A549 (cell line): ENCODE measurements at regions not wholly inside any gene's neighbourhood (a gene's known extent, or its start where the extent isn't known, plus 50 kb on each side); places are given as distances from the start of the nearest gene placed in this dataset.

Source experiments
- ATAC-seq, 2 experiments: fragments of 200-7000 bp in 1 of 2; fragments of >200 bp in 1 of 2; cut with Nextera tagmentation in 1 of 2; cut with Tn5 transposase in 1 of 2; 3 replicates each; pipeline versions ENCODE4 v1.8.0 to v1.9.1; 2018 to 2020; ENCODE audit warnings: mild to moderate bottlenecking in 1 of 2, moderate library complexity in 1 of 2
- CTCF ChIA-PET: fragments of 300-600 bp; sonication (Branson Sonifier 250); formaldehyde crosslinking; extraction: SDS; loops from one replicate; lab custom pipeline; 2021; ENCODE audit warnings: antibody characterized with exemption, inconsistent platforms; lab: Yijun Ruan, JAX
- POLR2A ChIA-PET: fragments of 350-600 bp; formaldehyde crosslinking; extraction: SDS; loops from one replicate; lab custom pipeline; 2021; ENCODE audit warnings: antibody characterized with exemption, inconsistent platforms; lab: Yijun Ruan, JAX
- DNase-seq, 2 experiments: peaks; one replicate each; pipeline versions ENCODE4 v3.0.0 to v3.0.0-alpha.2; 2011 to 2016; ENCODE audit warnings: low read depth in 1 of 2, low spot score in 1 of 2
- FAIRE-seq: peaks from 2 replicates; lab custom pipeline; 2011; peaks lifted over from hg19 to GRCh38; lab: Jason Lieb, UNC
- H3K27ac ChIP-seq, 2 experiments: fragments of >200 bp; sonication (Bioruptor Twin); formaldehyde crosslinking; 3 replicates each; pipeline ENCODE4 v1.5.1; 2016 to 2017
- H3K4me1 ChIP-seq: fragments of >200 bp; sonication (Bioruptor Twin); formaldehyde crosslinking; 3 replicates; pipeline ENCODE4 v1.6.1; 2016
- H3K4me2 ChIP-seq: fragments of >200 bp; sonication (Bioruptor Twin); formaldehyde crosslinking; 3 replicates; pipeline ENCODE4 v1.6.1; 2016
- H3K4me3 ChIP-seq: fragments of >200 bp; sonication (Bioruptor Twin); formaldehyde crosslinking; 3 replicates; pipeline ENCODE4 v1.5.1; 2016
- H3K9me3 ChIP-seq: fragments of >200 bp; sonication (Bioruptor Twin); formaldehyde crosslinking; 3 replicates; pipeline ENCODE4 v1.6.1; 2016
- BHLHE40 ChIP-seq: IDR thresholded peaks from 2 replicates; pipeline ENCODE4 v1.6.1; 2012; ENCODE audit warnings: low read depth, low read length, inconsistent platforms
- CEBPB ChIP-seq, 2 experiments: fragments of >200 bp in 1 of 2; sonication (Bioruptor Twin) in 1 of 2; formaldehyde crosslinking in 1 of 2; IDR thresholded peaks; 2 replicates each; pipeline ENCODE4 v1.6.1; 2012 to 2016
- CHD4 ChIP-seq: fragments of 200-600 bp; sonication (generic); IDR thresholded peaks from 2 replicates; pipeline ENCODE4 v1.6.1; 2016; ENCODE audit warnings: antibody characterized with exemption, mild to moderate bottlenecking, borderline replicate concordance
- E2F6 ChIP-seq: IDR thresholded peaks from 2 replicates; pipeline ENCODE4 v1.6.1; 2012; ENCODE audit warnings: low read depth, borderline replicate concordance
- ELK1 ChIP-seq: fragments of 150-350 bp; IDR thresholded peaks from 2 replicates; pipeline ENCODE4 v1.6.1; 2014; ENCODE audit warnings: low read depth, mild to moderate bottlenecking, low read length
- EP300 ChIP-seq, 2 experiments: fragments of >200 bp; sonication (Bioruptor Twin); formaldehyde crosslinking; IDR thresholded peaks; 2 replicates in 1 of 2; 3 replicates in 1 of 2; pipeline ENCODE4 v1.6.1; 2016 to 2017
- ESRRA ChIP-seq: fragments of 150-350 bp; IDR thresholded peaks from 2 replicates; pipeline ENCODE4 v1.6.1; 2014; ENCODE audit warnings: mild to moderate bottlenecking, low read length, borderline replicate concordance
- FOSB ChIP-seq: fragments of 250-450 bp; sonication (Bioruptor Pico); IDR thresholded peaks from 2 replicates; pipeline ENCODE4 v1.5.0; 2020; ENCODE audit warnings: mild to moderate bottlenecking, moderate library complexity
- FOSL2 ChIP-seq, 2 experiments: fragments of 450-650 bp in 1 of 2; fragments of >200 bp in 1 of 2; sonication (Bioruptor Twin) in 1 of 2; formaldehyde crosslinking; IDR thresholded peaks; 2 replicates each; pipeline versions ENCODE4 v1.5.0 to v1.6.1; 2016 to 2020; ENCODE audit warnings: mild to moderate bottlenecking in 1 of 2, moderate library complexity in 1 of 2
- FOXS1 ChIP-seq: fragments of 250-450 bp; sonication (Bioruptor Pico); IDR thresholded peaks from 2 replicates; pipeline ENCODE4 v1.5.0; 2020; ENCODE audit warnings: mild to moderate bottlenecking, moderate library complexity
- HOXB13 ChIP-seq: fragments of 250-450 bp; sonication (Bioruptor Pico); IDR thresholded peaks from 2 replicates; pipeline ENCODE4 v1.5.0; 2020; ENCODE audit warnings: low read depth, mild to moderate bottlenecking, moderate library complexity
- HOXB5 ChIP-seq: fragments of 250-450 bp; sonication (Bioruptor Pico); IDR thresholded peaks from 2 replicates; pipeline ENCODE4 v1.5.0; 2020; ENCODE audit warnings: mild to moderate bottlenecking, moderate library complexity
- KDM1A ChIP-seq: fragments of 200-600 bp; sonication (generic); IDR thresholded peaks from 2 replicates; pipeline ENCODE4 v1.6.1; 2016; ENCODE audit warnings: low read depth, mild to moderate bottlenecking
- KDM5A ChIP-seq: fragments of 200-600 bp; sonication (generic); IDR thresholded peaks from 2 replicates; pipeline ENCODE4 v1.6.1; 2016; ENCODE audit warnings: antibody characterized with exemption, mild to moderate bottlenecking
- MAZ ChIP-seq: fragments of 150-350 bp; IDR thresholded peaks from 2 replicates; pipeline ENCODE4 v1.6.1; 2014; ENCODE audit warnings: antibody characterized with exemption, low read depth, low read length, borderline replicate concordance
- MYC ChIP-seq: IDR thresholded peaks from 2 replicates; pipeline ENCODE4 v1.6.1; 2012; ENCODE audit warnings: mild to moderate bottlenecking, inconsistent platforms, low read length, improper control_type of control experiment, borderline replicate concordance
- PBX3 ChIP-seq: IDR thresholded peaks from 2 replicates; pipeline ENCODE4 v1.6.1; 2012
- POLR2AphosphoS2 ChIP-seq: conservative IDR thresholded peaks from 2 replicates; pipeline ENCODE4 v1.6.1; 2012; ENCODE audit warnings: low read length, improper control_type of control experiment, inconsistent platforms
- RARB ChIP-seq: fragments of 250-450 bp; sonication (Bioruptor Pico); IDR thresholded peaks from 2 replicates; pipeline ENCODE4 v1.8.0; 2021; ENCODE audit warnings: mild to moderate bottlenecking, moderate library complexity
- RCOR1 ChIP-seq: fragments of 150-350 bp; IDR thresholded peaks from 2 replicates; pipeline ENCODE4 v1.6.1; 2014; ENCODE audit warnings: antibody characterized with exemption, low read length, low read depth
- SMC3 ChIP-seq: fragments of >200 bp; sonication (Bioruptor Twin); formaldehyde crosslinking; IDR thresholded peaks from 3 replicates; pipeline ENCODE4 v1.6.1; 2018; ENCODE audit warnings: inconsistent platforms
- SREBF2 ChIP-seq: fragments of 450-650 bp; IDR thresholded peaks from 2 replicates; pipeline ENCODE4 v1.6.1; 2014; ENCODE audit warnings: mild to moderate bottlenecking, moderate library complexity
- TP53 ChIP-seq: fragments of 250-450 bp; sonication (Bioruptor Pico); IDR thresholded peaks from 2 replicates; pipeline ENCODE4 v1.5.0; 2021; ENCODE audit warnings: mild to moderate bottlenecking, moderate library complexity
- USF2 ChIP-seq: fragments of 450-650 bp; IDR thresholded peaks from 2 replicates; pipeline ENCODE4 v1.6.1; 2014; ENCODE audit warnings: antibody characterized with exemption
- ZC3H11A ChIP-seq: fragments of 450-650 bp; IDR thresholded peaks from 2 replicates; pipeline ENCODE4 v1.6.1; 2014; ENCODE audit warnings: antibody characterized with exemption, mild to moderate bottlenecking
- ZNF302 ChIP-seq: fragments of 250-450 bp; sonication (Bioruptor Pico); IDR thresholded peaks from 2 replicates; pipeline ENCODE4 v1.9.0; 2021; ENCODE audit warnings: inconsistent platforms, mild to moderate bottlenecking, moderate library complexity
- ZSCAN20 ChIP-seq: fragments of 250-450 bp; sonication (Bioruptor Pico); IDR thresholded peaks from 2 replicates; pipeline ENCODE4 v1.8.0; 2022; ENCODE audit warnings: mild to moderate bottlenecking, moderate library complexity
- WGBS: methylation state at CpG from one replicate; pipeline ENCODE4 v1.1.6; 2017; ENCODE audit errors: missing lambda C conversion rate; 5-methylcytosine and 5-hydroxymethylcytosine counted together

GRCh38 chr1:118271883-118272282 lies 86.9 kb upstream of the SPAG17 start (continued):
- TF ChIP-seq MAZ (no peak), POLR2AphosphoS2 (no peak)

- ChIA-PET POLR2A (no interaction called here), CTCF (no interaction called here)
- no peaks in the 10 kb centered on the region for H3K4me1 ChIP-seq
- no peak for TF ChIP-seq ELK1
- TF ChIP-seq HOXB5 (CRISPR knock-in tag), result no peak
- TF ChIP-seq EP300 (IDR thresholded peaks at IDR 0.05), result no peak
- no peak for TF ChIP-seq HOXB13 (CRISPR knock-in tag)
- no peak for TF ChIP-seq FOSB (CRISPR knock-in tag)
- no peak for TF ChIP-seq PBX3
- no peak for TF ChIP-seq E2F6
- no peak for ATAC-seq
- no peak overlapping the region for H3K4me3 ChIP-seq
- no peak for FAIRE-seq
- H3K9me3 ChIP-seq, result no peaks in the 10 kb centered on the region
- H3K27ac ChIP-seq, result no peak overlapping the region
- no peak overlapping the region for H3K4me2 ChIP-seq
- WGBS, result 38% methylated on average over 2 of the region's 2 CpGs
- no peak for DNase-seq
Observed at GRCh38 chr1:118269598-118269997, 84.6 kb upstream of the SPAG17 start.

DNA sequence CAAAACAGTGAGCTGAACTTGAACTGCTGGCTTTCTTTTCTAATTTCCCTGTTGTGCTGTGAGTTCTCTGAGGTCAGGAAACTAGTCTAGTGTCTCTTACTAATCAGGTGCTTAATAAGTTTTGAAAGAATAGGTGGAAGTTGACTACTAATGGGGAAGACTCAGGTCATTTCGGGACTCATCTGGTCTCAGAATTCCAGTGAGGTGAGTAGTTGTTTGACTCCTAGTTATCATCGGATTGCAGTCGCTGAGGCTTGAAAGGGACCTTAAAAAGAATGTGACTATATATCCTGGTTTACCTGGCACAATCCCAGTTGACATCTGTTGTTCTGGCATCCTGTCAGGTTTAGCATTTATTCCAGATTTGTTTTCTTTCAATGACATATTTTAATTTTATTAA lies 81.4 kb upstream of the SPAG17 start:
- no peak overlapping the region for H3K27ac ChIP-seq
- H3K4me3 ChIP-seq, result no peak overlapping the region
- H3K4me2 ChIP-seq, result no peak overlapping the region
- DNase-seq (no peak), FAIRE-seq (no peak), ATAC-seq (no peak)
- CTCF ChIA-PET, result no interaction called here
- POLR2A ChIA-PET, result no interaction called here
- 5% methylated on average over 3 of the region's 3 CpGs for WGBS
- TF ChIP-seq HOXB13 (CRISPR knock-in tag), result no peak
- no peak for TF ChIP-seq KDM5A
- TF ChIP-seq RCOR1, result no peak
- TF ChIP-seq FOXS1, result no peak
- no peak for TF ChIP-seq CHD4
- TF ChIP-seq FOSL2 (IDR thresholded peaks at IDR 0.05), result no peak
- TF ChIP-seq FOSL2 (CRISPR knock-in tag; IDR thresholded peaks at IDR 0.05), result no peak
- TF ChIP-seq, all 56 proteins: peak for 0
- H3K9me3 ChIP-seq, result no peaks in the 10 kb centered on the region
- H3K4me1 ChIP-seq, result no peaks in the 10 kb centered on the region

DNA sequence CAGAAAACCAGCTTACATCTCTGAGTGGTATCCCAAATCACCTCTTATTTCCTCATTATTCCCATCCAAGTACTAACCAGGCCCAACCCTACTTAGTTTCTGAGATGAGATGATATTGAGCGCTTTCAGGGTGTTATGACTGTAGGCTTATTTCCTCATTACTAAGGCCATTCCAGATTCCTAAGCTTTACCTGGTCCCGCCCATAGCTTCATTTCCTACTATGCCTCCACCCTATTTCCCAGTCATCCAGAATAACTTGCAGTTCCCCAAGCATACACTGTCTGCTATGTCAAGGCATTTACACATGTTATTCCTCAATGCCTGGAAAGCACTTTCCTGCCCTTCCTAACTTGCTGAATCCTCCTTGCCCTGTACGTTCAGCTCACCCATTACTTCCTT lies 79.3 kb upstream of the SPAG17 start:
- DNase-seq (no peak), ATAC-seq (no peak), FAIRE-seq (no peak)
- CTCF ChIA-PET, result interaction anchor here (0.6 kb wide), 1 partner anchor 17 kb away, joined by 3 read pairs; no protein-coding TSS in a partner anchor
- WGBS, result 0% methylated on average over 3 of the region's 3 CpGs
- POLR2A ChIA-PET, result no interaction called here
- Histone ChIP-seq H3K9me3 (no peaks in the 10 kb centered on the region), H3K4me3 (no peak overlapping the region), H3K27ac (no peak overlapping the region), H3K4me2 (no peak overlapping the region), H3K4me1 (no peaks in the 10 kb centered on the region)
- TF ChIP-seq HOXB13 (CRISPR knock-in tag) (no peak), ZNF302 (CRISPR knock-in tag) (no peak), SREBF2 (no peak), HOXB5 (CRISPR knock-in tag) (no peak), RARB (CRISPR knock-in tag) (no peak), USF2 (no peak), KDM5A (no peak), KDM1A (no peak), MYC (no peak), EP300 (IDR thresholded peaks at IDR 0.05) (no peak), ZSCAN20 (CRISPR knock-in tag) (no peak), BHLHE40 (no peak), E2F6 (no peak), TP53 (CRISPR knock-in tag) (no peak), RCOR1 (no peak), FOSB (CRISPR knock-in tag) (no peak), ESRRA (no peak), CEBPB (IDR thresholded peaks at IDR 0.05) (no peak), ZC3H11A (no peak), SMC3 (no peak)
